ENCODE measurements at regions not wholly inside any gene's neighbourhood (a gene's known extent, or its start where the extent isn't known, plus 50 kb on each side); places are given as distances from the start of the nearest gene placed in this dataset.

DNA sequence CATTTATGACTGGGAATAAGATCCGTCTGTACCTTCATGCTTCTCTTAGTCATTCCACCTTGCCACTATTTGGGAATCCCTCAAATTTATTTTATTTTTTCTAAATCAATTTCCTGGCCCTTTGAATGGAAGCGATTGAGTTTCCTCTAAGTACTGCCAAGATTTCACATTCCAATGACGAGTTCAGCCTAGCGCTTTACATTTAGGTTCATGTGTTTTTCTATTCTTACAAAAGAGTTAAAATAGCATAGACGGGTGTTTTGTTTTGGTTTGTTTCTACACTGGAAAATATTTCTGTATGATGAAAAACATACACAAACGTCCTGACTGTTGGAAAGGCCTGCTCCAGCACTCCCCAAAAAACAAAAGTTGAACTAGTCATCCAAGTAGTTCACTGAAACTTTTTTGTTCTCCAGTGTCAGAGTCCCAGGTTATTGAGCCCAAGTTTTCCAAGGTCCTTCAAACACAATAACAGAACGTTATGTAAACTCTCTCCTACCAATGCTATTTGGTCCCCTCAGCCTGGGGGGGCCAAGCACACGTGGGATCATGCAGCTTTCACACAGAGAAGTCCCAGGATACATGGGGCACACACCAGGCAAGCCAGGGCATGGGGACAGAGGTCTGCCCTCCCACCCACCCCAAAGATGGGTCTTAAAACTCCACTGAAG, 74.8 kb upstream of the FOXN3 start:
- H3K4me1 Mint-ChIP-seq, result peaks cover 29% of the 10 kb centered on the region
- DNase-seq (no peak), ATAC-seq (ENCODE audit: low read depth) (no peak)
- H3K27me3 Mint-ChIP-seq, result no peaks in the 10 kb centered on the region
- CTCF ChIA-PET, result no interaction called here
- intact Hi-C loops (cut with micrococcal nuclease), result no loop called here
- peaks cover 20 to 21% of the 10 kb centered on the region in 2 donors for H3K4me1 ChIP-seq (ENCODE audit: control insufficient read depth in 2 of 2, insufficient read depth in 2 of 2, low read length in 2 of 2)
- no peaks in the 10 kb centered on the region for H3K27me3 ChIP-seq (replicated peaks in 1 of 4; ENCODE audit: control extremely low read depth in 1 of 4, control insufficient read depth in 3 of 4, insufficient read depth in 4 of 4, low read length in 3 of 4)
- no peak overlapping the region for H2AFZ ChIP-seq (ENCODE audit: insufficient read depth, low read depth, low read length, poor library complexity, severe bottlenecking)
- H3K27ac Mint-ChIP-seq, result no peak overlapping the region
- H3K9me3 ChIP-seq (ENCODE audit: control extremely low read depth in 1 of 3, control insufficient read depth in 2 of 3, insufficient read depth in 1 of 3, low read length in 2 of 3), result no peaks in the 10 kb centered on the region
- H3K4me2 ChIP-seq (replicated peaks; ENCODE audit: low read depth, low read length, poor library complexity, severe bottlenecking), result no peak overlapping the region
- no peak for TF ChIP-seq EZH2 (IDR thresholded peaks at IDR 0.05; ENCODE audit: borderline replicate concordance, insufficient read depth, low read depth, low read length, poor library complexity, severe bottlenecking)
- TF ChIP-seq, protein P1, sequence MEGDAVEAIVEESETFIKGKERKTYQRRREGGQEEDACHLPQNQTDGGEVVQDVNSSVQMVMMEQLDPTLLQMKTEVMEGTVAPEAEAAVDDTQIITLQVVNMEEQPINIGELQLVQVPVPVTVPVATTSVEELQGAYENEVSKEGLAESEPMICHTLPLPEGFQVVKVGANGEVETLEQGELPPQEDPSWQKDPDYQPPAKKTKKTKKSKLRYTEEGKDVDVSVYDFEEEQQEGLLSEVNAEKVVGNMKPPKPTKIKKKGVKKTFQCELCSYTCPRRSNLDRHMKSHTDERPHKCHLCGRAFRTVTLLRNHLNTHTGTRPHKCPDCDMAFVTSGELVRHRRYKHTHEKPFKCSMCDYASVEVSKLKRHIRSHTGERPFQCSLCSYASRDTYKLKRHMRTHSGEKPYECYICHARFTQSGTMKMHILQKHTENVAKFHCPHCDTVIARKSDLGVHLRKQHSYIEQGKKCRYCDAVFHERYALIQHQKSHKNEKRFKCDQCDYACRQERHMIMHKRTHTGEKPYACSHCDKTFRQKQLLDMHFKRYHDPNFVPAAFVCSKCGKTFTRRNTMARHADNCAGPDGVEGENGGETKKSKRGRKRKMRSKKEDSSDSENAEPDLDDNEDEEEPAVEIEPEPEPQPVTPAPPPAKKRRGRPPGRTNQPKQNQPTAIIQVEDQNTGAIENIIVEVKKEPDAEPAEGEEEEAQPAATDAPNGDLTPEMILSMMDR (IDR thresholded peaks at IDR 0.05), result no peak
- H3K9me3 Mint-ChIP-seq (ENCODE audit: insufficient read depth), result no peaks in the 10 kb centered on the region
- 93% methylated on average over 4 of the region's 8 CpGs for WGBS (ENCODE audit: insufficient coverage)
- POLR2A ChIA-PET, result no interaction called here
- H3K4me3 Mint-ChIP-seq, result no peak overlapping the region
- H3K36me3 ChIP-seq (replicated peaks in 1 of 2; ENCODE audit: control extremely low read depth in 1 of 2, control insufficient read depth in 1 of 2, extremely low read depth in 1 of 2, insufficient read depth in 2 of 2, low read length in 1 of 2), result no peaks in the 10 kb centered on the region
- H3K9ac ChIP-seq (ENCODE audit: low read length), result no peak overlapping the region
- H3K27ac ChIP-seq (ENCODE audit: low read length in 2 of 2), result no peak overlapping the region
- no peak overlapping the region for H3K4me3 ChIP-seq (ENCODE audit: control extremely low read depth in 1 of 5, extremely low read depth in 1 of 5, insufficient read depth in 1 of 5, low read depth in 2 of 5, low read length in 4 of 5)
- H3K79me2 ChIP-seq (ENCODE audit: control insufficient read depth, insufficient read depth, low read length), result peaks cover 60% of the 10 kb centered on the region
- no peaks in the 10 kb centered on the region for H4K20me1 ChIP-seq (ENCODE audit: control insufficient read depth, insufficient read depth, low read length, poor library complexity, severe bottlenecking)

DNA sequence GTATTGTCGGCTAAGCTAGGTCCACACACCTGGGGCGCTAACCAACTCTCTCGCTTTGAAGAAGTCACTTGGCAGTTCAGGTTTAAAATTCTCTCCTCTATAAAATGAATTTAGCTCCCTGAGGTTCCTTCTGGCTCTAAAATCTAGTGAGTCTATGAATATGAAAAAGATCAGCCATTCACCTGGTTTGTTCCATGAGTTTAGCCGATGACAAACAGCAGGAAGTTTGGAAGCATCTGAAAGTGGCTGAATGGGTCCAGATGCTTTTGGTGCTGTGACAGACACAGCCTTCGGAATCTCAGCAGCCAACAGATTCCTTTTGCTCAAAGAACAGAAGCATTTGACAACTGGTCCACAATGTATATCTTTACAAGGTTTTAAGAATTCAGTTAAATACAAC, 73.4 kb upstream of the FOXN3 start:
- H3K9me3 ChIP-seq (ENCODE audit: control extremely low read depth in 1 of 3, control insufficient read depth in 2 of 3, insufficient read depth in 1 of 3, low read length in 2 of 3), result no peaks in the 10 kb centered on the region
- H3K27ac ChIP-seq (ENCODE audit: low read length in 2 of 2), result no peak overlapping the region
- Mint-ChIP-seq H3K4me1 (peaks cover 30% of the 10 kb centered on the region), H3K4me3 (no peak overlapping the region), H3K9me3 (ENCODE audit: insufficient read depth) (no peaks in the 10 kb centered on the region), H3K27me3 (no peaks in the 10 kb centered on the region), H3K27ac (no peak overlapping the region)
- ATAC-seq (ENCODE audit: low read depth) (no peak), DNase-seq (no peak)
- H4K20me1 ChIP-seq (ENCODE audit: control insufficient read depth, insufficient read depth, low read length, poor library complexity, severe bottlenecking), result no peaks in the 10 kb centered on the region
- POLR2A ChIA-PET, result no interaction called here
- no peaks in the 10 kb centered on the region for H3K27me3 ChIP-seq (replicated peaks in 1 of 4; ENCODE audit: control extremely low read depth in 1 of 4, control insufficient read depth in 3 of 4, insufficient read depth in 4 of 4, low read length in 3 of 4)
- 100% methylated on average over 1 of the region's 5 CpGs for WGBS (ENCODE audit: insufficient coverage)
- no peak overlapping the region for H3K4me3 ChIP-seq (ENCODE audit: control extremely low read depth in 1 of 5, extremely low read depth in 1 of 5, insufficient read depth in 1 of 5, low read depth in 2 of 5, low read length in 4 of 5)
- CTCF ChIA-PET, result no interaction called here
- H3K4me1 ChIP-seq (ENCODE audit: control insufficient read depth in 2 of 2, insufficient read depth in 2 of 2, low read length in 2 of 2), result peaks cover 20 to 21% of the 10 kb centered on the region in 2 donors
- TF ChIP-seq, protein P1 (IDR thresholded peaks at IDR 0.05), result no peak
- TF ChIP-seq EZH2 (IDR thresholded peaks at IDR 0.05; ENCODE audit: borderline replicate concordance, insufficient read depth, low read depth, low read length, poor library complexity, severe bottlenecking), result no peak
- H3K9ac ChIP-seq (ENCODE audit: low read length), result no peak overlapping the region
- H3K36me3 ChIP-seq (replicated peaks in 1 of 2; ENCODE audit: control extremely low read depth in 1 of 2, control insufficient read depth in 1 of 2, extremely low read depth in 1 of 2, insufficient read depth in 2 of 2, low read length in 1 of 2), result no peaks in the 10 kb centered on the region
- H3K79me2 ChIP-seq (ENCODE audit: control insufficient read depth, insufficient read depth, low read length), result peaks cover 73% of the 10 kb centered on the region
- H3K4me2 ChIP-seq (replicated peaks; ENCODE audit: low read depth, low read length, poor library complexity, severe bottlenecking), result no peak overlapping the region
- no peak overlapping the region for H2AFZ ChIP-seq (ENCODE audit: insufficient read depth, low read depth, low read length, poor library complexity, severe bottlenecking)
- intact Hi-C loops (cut with micrococcal nuclease), result no loop called here

All from B cell (primary cell).